Lung (tissue), 11 donors: ENCODE measurements at regions not wholly inside any gene's neighbourhood (a gene's known extent, or its start where the extent isn't known, plus 50 kb on each side); places are given as distances from the start of the nearest gene placed in this dataset.

Source experiments
- ATAC-seq: fragments of 200-7000 bp; cut with Tn5 transposase; one replicate; pipeline ENCODE4 v1.9.1; 2020; ENCODE audit warnings: moderate number of reproducible peaks; ENCODE audit not compliant: insufficient read depth, low FRiP score
- DNase-seq, 3 donors: peaks; one replicate each; pipeline ENCODE4 v3.0.0-alpha.2; 2013 to 2017
- H3K27ac ChIP-seq, 2 donors: one replicate each; pipeline ENCODE4 v1.5.1; 2013; ENCODE audit warnings: mild to moderate bottlenecking in 2 of 2, moderate library complexity in 2 of 2, control low read depth in 1 of 2, inconsistent platforms in 1 of 2, low read depth in 1 of 2, low read length in 1 of 2
- H3K27me3 ChIP-seq, 3 donors: one replicate each; pipeline ENCODE4 v1.5.1; 2013; ENCODE audit warnings: low read length in 2 of 3; ENCODE audit not compliant: control insufficient read depth in 3 of 3, insufficient read depth in 3 of 3
- H3K36me3 ChIP-seq, 4 donors: one replicate each; pipeline ENCODE4 v1.5.1; 2013; ENCODE audit warnings: low read length in 4 of 4, mild to moderate bottlenecking in 1 of 4, moderate library complexity in 1 of 4; ENCODE audit not compliant: control insufficient read depth in 4 of 4, insufficient read depth in 4 of 4
- H3K4me1 ChIP-seq, 5 donors: one replicate each; pipeline ENCODE4 v1.5.1; 2013; ENCODE audit warnings: low read length in 5 of 5, mild to moderate bottlenecking in 2 of 5, moderate library complexity in 1 of 5; ENCODE audit not compliant: control insufficient read depth in 5 of 5, insufficient read depth in 5 of 5
- H3K4me3 ChIP-seq: one replicate; pipeline ENCODE4 v1.5.1; 2013; ENCODE audit warnings: mild to moderate bottlenecking, control low read depth, moderate library complexity
- H3K9ac ChIP-seq, 2 donors: one replicate each; pipeline ENCODE4 v1.5.1; 2013; ENCODE audit warnings: low read length in 2 of 2, control low read depth in 1 of 2; ENCODE audit not compliant: insufficient read depth in 1 of 2
- H3K9me3 ChIP-seq, 4 donors: one replicate each; pipeline ENCODE4 v1.5.1; 2013; ENCODE audit warnings: low read length in 3 of 4, mild to moderate bottlenecking in 1 of 4, moderate library complexity in 1 of 4; ENCODE audit not compliant: control insufficient read depth in 4 of 4, insufficient read depth in 3 of 4
- WGBS, 2 donors: extraction: QIAGEN DNeasy Blood & Tissue Kit; methylation state at CpG; one replicate each; pipeline ENCODE4 v1.1.7; 2013; 5-methylcytosine and 5-hydroxymethylcytosine counted together
- TF ChIP-seq, protein P1 (sequence below): IDR thresholded peaks from 2 replicates; pipeline ENCODE4 v1.5.1; 2012; ENCODE audit warnings: mild to moderate bottlenecking; ENCODE audit errors: control extremely low read depth, extremely low read depth
- donor health status: control.
- donor health status: control.
- donor health status: Bipolar disorder and iron deficiency.
- donor health status: healthy.
- donor health status: DM: yes; HTN: yes; CAD: no.

- Histone ChIP-seq H3K36me3 (no peaks in the 10 kb centered on the region), H3K27me3 (no peaks in the 10 kb centered on the region), H3K9me3 (peaks cover 0 to 5% (median 1%) of the 10 kb centered on the region in 4 donors), H3K9ac (no peak overlapping the region), H3K27ac (no peak overlapping the region), H3K4me1 (no peaks in the 10 kb centered on the region), H3K4me3 (no peak overlapping the region)
- ATAC-seq = no peak
- no peak for DNase-seq
- TF ChIP-seq, protein P1, sequence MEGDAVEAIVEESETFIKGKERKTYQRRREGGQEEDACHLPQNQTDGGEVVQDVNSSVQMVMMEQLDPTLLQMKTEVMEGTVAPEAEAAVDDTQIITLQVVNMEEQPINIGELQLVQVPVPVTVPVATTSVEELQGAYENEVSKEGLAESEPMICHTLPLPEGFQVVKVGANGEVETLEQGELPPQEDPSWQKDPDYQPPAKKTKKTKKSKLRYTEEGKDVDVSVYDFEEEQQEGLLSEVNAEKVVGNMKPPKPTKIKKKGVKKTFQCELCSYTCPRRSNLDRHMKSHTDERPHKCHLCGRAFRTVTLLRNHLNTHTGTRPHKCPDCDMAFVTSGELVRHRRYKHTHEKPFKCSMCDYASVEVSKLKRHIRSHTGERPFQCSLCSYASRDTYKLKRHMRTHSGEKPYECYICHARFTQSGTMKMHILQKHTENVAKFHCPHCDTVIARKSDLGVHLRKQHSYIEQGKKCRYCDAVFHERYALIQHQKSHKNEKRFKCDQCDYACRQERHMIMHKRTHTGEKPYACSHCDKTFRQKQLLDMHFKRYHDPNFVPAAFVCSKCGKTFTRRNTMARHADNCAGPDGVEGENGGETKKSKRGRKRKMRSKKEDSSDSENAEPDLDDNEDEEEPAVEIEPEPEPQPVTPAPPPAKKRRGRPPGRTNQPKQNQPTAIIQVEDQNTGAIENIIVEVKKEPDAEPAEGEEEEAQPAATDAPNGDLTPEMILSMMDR = no peak
- 57 to 86% methylated on average over 4 of the region's 4 CpGs for WGBS, 2 donors
Observed at GRCh38 chrX:77293331-77293995, 153.7 kb upstream of the FGF16 start.

DNA sequence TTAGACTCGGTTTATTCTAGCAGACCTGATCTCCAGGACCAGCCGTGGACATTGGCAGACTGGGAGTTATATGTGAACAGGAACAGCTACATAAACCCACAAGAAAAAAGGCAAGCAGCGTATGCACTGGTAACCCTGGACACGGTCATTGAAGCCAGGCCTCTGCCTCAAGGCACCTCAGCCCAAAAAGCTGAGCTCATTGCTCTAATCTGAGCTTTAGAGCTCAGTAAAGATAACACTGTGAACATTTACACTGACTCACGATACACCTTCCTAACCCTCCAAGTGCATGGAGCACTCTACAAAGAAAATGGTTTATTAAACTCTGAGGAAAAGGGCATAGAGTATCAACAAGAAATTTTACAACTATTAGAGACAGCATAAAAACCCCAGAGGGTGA lies 148.9 kb upstream of the FGF16 start:
- Histone ChIP-seq H3K4me3 (no peak overlapping the region), H3K9me3 (peaks cover 0 to 5% (median 1%) of the 10 kb centered on the region in 4 donors), H3K4me1 (no peaks in the 10 kb centered on the region), H3K27ac (no peak overlapping the region), H3K9ac (no peak overlapping the region), H3K27me3 (no peaks in the 10 kb centered on the region), H3K36me3 (no peaks in the 10 kb centered on the region)
- WGBS, 2 donors = 67 to 86% methylated on average over 5 of the region's 5 CpGs
- DNase-seq (no peak), ATAC-seq (no peak)
- TF ChIP-seq, protein P1 = no peak

GRCh38 chrX:77298790-77299189 lies 148.4 kb upstream of the FGF16 start:
- 55 to 81% methylated on average over 6 of the region's 6 CpGs for WGBS, 2 donors
- DNase-seq = peak in 1 of 3 donors; percentile 23
- Histone ChIP-seq H3K4me3 (no peak overlapping the region), H3K9me3 (peaks cover 0 to 9% (median 1%) of the 10 kb centered on the region in 4 donors), H3K27me3 (no peaks in the 10 kb centered on the region), H3K9ac (no peak overlapping the region), H3K4me1 (no peaks in the 10 kb centered on the region), H3K36me3 (no peaks in the 10 kb centered on the region), H3K27ac (no peak overlapping the region)
- ATAC-seq = no peak
- TF ChIP-seq, protein P1 = no peak

DNA sequence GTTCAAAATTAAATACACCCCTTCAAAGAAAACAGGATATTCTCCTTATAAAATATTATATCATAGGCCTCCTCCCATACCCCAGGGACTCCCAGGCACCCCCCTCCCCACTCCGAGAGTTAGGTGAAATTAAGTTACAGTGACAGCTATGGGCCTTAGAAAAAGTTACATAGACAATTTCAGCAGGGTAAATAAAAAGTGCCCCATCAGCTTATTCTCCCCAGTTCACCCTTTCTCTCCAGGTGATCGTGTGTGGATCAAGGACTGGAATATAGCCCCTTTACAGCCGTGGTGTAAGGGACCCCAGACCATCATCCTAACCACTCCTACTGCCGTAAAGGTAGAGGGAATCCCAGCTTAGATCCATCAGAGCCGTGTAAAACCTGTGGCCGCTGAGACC lies 147.6 kb upstream of the FGF16 start:
- H3K9ac ChIP-seq = no peak overlapping the region
- DNase-seq = no peak
- TF ChIP-seq, protein P1 = no peak
- 69 to 88% methylated on average over 6 of the region's 6 CpGs for WGBS, 2 donors
- no peaks in the 10 kb centered on the region for H3K27me3 ChIP-seq
- no peaks in the 10 kb centered on the region for H3K4me1 ChIP-seq
- H3K27ac ChIP-seq = no peak overlapping the region
- H3K36me3 ChIP-seq = no peaks in the 10 kb centered on the region
- ATAC-seq = no peak
- H3K9me3 ChIP-seq = peaks cover 0 to 6% (median 1%) of the 10 kb centered on the region in 4 donors
- no peak overlapping the region for H3K4me3 ChIP-seq
